Heart left ventricle (tissue), 13 donors: ENCODE measurements at regions not wholly inside any gene's neighbourhood (a gene's known extent, or its start where the extent isn't known, plus 50 kb on each side); places are given as distances from the start of the nearest gene placed in this dataset.

Experiments used
- POLR2A ChIP-seq, 2 donors: fragments of 450-650 bp; IDR thresholded peaks; one replicate each; pipeline ENCODE4 v1.6.1; 2017; ENCODE audit warnings: antibody characterized with exemption in 2 of 2, mild to moderate bottlenecking in 2 of 2, moderate library complexity in 2 of 2
- TF ChIP-seq, protein P1 (sequence below), 12 donors: fragments of 200-600 bp; sonication (generic) in 4 of 12; IDR thresholded peaks; one replicate each; pipeline versions ENCODE4 v1.5.0 to v1.8.0; 2018 to 2022; ENCODE audit warnings: antibody characterized with exemption in 12 of 12, mild to moderate bottlenecking in 5 of 12
- donor health status: ischemic (EF 13 %, LVEDD 7.1; RV severe dilation, severe dysfunction).
- donor health status: DM: no; HTN: yes; CAD: no.
- donor health status: DM: no; HTN: no; CAD: no.
- donor health status: ischemic (EF 25% LVEDD 6.9; RV normal size, moderate dysfunction).
- donor health status: ischemic (EF 25% LVEDD 5.7; RV mildly dilated, moderate dysfunction).
- donor health status: ischemic (EF 35%, LVEDD 5.7; RV mildly dilated, moderate dysfunction).
- donor health status: nonischemic (EF 11% LVEDD 7.7; RV severe dilation, severe dysfunction).
- donor health status: DM: yes; HTN: yes; CAD: no.
- donor health status: PGD.
- donor health status: ischemic (EF 29% LVEDD 5.4; RV normal size, mild dysfunction).
- donor health status: nonischemic (EF 23%, LVEDD 6.1; RV moderate dilation, normal function).

DNA sequence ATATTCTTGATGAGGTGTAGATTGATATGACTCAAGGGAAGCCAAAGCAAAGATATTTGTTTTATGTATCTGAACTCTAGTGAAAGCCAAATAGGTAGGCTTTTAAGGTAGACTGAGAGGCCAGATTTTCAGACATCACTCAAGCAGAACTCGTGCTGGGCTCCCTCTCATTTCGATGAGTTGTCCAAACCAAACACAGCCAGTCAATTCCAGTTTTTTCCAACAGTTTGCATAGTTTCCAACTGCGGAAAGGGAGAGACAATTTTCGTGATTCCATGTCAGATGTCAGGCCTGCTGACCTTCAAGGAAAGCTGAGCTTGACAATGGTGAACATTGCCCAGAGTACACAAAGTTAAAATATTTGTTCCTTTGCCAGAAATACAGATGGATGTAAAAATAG is 110.9 kb upstream of the MPPED2 start:
- TF ChIP-seq, protein P1, sequence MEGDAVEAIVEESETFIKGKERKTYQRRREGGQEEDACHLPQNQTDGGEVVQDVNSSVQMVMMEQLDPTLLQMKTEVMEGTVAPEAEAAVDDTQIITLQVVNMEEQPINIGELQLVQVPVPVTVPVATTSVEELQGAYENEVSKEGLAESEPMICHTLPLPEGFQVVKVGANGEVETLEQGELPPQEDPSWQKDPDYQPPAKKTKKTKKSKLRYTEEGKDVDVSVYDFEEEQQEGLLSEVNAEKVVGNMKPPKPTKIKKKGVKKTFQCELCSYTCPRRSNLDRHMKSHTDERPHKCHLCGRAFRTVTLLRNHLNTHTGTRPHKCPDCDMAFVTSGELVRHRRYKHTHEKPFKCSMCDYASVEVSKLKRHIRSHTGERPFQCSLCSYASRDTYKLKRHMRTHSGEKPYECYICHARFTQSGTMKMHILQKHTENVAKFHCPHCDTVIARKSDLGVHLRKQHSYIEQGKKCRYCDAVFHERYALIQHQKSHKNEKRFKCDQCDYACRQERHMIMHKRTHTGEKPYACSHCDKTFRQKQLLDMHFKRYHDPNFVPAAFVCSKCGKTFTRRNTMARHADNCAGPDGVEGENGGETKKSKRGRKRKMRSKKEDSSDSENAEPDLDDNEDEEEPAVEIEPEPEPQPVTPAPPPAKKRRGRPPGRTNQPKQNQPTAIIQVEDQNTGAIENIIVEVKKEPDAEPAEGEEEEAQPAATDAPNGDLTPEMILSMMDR (IDR thresholded peaks at IDR 0.05) = no peak
- no peak for TF ChIP-seq POLR2A (IDR thresholded peaks at IDR 0.05)
